ENCODE measurements at regions not wholly inside any gene's neighbourhood (a gene's known extent, or its start where the extent isn't known, plus 50 kb on each side); places are given as distances from the start of the nearest gene placed in this dataset.

GRCh38 chr2:61597300-61598289, 59.4 kb upstream of the XPO1 start:
- TF ChIP-seq POLR2A (IDR thresholded peaks at IDR 0.05; ENCODE audit: control extremely low read depth in 1 of 2, low read depth in 2 of 2, low read length in 2 of 2) (0 out of 3 replicates have a peak, but pooled peaks of 1 of the 2 experiments have one; percentile 18), EP300 (IDR thresholded peaks at IDR 0.05; ENCODE audit: borderline replicate concordance in 1 of 2, low read depth in 2 of 2, low read length in 2 of 2) (peak in 1 of 2 experiments; percentile 40; a peak in 1 of 3 replicates), CEBPB (IDR thresholded peaks at IDR 0.05; ENCODE audit: low read depth, low read length) (peak; percentile 61; the same call in 1 of the 2 replicates), POLR2AphosphoS5 (IDR thresholded peaks at IDR 0.05; ENCODE audit: low read depth, low read length) (no peak), GTF2F1 (IDR thresholded peaks at IDR 0.05; ENCODE audit: borderline replicate concordance, low read depth, low read length) (no peak)
- TF ChIP-seq, protein P1, sequence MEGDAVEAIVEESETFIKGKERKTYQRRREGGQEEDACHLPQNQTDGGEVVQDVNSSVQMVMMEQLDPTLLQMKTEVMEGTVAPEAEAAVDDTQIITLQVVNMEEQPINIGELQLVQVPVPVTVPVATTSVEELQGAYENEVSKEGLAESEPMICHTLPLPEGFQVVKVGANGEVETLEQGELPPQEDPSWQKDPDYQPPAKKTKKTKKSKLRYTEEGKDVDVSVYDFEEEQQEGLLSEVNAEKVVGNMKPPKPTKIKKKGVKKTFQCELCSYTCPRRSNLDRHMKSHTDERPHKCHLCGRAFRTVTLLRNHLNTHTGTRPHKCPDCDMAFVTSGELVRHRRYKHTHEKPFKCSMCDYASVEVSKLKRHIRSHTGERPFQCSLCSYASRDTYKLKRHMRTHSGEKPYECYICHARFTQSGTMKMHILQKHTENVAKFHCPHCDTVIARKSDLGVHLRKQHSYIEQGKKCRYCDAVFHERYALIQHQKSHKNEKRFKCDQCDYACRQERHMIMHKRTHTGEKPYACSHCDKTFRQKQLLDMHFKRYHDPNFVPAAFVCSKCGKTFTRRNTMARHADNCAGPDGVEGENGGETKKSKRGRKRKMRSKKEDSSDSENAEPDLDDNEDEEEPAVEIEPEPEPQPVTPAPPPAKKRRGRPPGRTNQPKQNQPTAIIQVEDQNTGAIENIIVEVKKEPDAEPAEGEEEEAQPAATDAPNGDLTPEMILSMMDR (IDR thresholded peaks at IDR 0.05; ENCODE audit: control extremely low read depth in 1 of 3, insufficient read depth in 1 of 3, low read depth in 1 of 3, low read length in 3 of 3): no peak

All from H1 (cell line).